Stimulated activated CD4-positive, alpha-beta T cell treated with anti-CD3 and anti-CD28 coated beads, Interleukin-4, amount 100 ng/mL, for 48 hours (primary cell): ENCODE measurements at regions not wholly inside any gene's neighbourhood (a gene's known extent, or its start where the extent isn't known, plus 50 kb on each side); places are given as distances from the start of the nearest gene placed in this dataset.

Experiments used
- DNase-seq, 2 donors: peaks; one replicate each; pipeline ENCODE4 v3.0.0-alpha.2; 2020; ENCODE audit warnings: low read depth in 2 of 2

DNA sequence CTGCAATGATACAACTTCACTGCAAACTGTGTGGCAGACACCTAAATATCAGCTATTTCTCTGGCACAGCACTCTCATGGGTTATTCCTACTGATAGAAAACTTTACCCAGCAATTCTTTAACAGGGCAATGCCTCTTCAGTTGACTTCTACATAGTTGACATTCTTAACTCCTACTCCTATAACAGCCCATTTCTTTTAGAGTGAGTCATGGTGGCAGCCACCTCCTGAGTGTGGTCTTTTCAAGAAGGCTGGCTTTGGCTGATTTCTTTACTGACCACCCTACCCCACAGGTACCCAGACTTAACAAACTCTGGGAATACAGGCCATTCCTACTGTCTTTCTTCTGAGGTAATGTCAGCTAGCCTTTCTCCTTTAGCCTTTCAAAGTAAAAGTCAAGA is 805.8 kb upstream of the ADGRL2 start:
- DNase-seq = no peak

DNA sequence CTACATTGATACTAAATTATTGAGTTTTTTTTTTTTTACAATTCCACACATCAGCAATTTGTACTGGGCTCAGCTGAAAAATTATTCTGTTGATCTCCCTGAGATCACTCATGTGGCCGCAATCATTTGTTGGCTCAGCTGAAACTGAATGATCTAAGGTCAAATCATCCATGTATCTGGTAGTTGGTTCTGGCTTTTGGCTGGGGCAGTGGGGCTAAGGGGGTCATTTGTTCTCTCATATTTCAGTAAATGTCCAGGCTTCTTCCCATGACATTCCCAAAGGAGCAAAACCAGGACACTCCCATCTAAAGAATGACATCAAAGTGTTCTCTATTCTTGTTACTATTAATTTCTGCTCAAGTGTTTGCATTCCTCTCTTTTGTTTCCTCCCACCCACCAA is 806.7 kb upstream of the ADGRL2 start:
- no peak for DNase-seq

DNA sequence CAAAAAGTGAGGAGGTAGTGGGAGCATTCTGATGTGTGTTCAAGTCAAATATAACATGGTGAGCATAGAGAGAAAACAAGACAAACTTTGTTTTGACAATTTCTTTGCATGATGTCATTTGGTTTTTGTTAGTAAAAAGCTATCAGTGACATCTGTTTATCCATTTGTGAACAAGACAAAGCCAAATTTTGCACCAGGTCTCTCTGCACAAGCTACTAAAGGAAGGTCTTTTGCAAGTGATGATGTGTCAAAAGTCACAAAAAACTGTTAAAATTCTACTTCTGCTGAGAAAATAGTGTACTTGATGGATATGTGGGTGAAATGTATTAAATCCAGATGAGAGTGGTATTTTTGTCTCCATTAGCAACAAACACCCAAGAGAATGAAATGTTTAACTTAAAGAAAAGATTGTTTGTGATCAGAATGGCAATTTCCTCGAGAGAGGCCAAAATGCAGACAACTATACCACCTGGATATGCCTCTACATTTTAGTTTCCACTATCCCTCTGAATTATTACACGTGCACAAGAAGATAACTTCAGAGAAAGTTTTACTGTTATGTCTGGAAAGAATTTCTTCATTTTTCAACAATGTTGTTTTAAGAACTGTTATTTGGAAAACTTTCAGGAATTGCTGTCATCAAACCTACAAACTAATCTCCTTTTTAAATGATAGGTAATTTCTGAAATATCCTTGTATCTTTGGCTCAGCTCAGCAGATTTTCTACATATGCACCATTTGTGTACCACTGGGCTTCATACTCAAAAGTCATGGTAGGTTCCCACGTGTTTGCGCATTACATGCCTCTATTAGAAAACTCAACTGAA is 807.4 kb upstream of the ADGRL2 start:
- DNase-seq = no peak

DNA sequence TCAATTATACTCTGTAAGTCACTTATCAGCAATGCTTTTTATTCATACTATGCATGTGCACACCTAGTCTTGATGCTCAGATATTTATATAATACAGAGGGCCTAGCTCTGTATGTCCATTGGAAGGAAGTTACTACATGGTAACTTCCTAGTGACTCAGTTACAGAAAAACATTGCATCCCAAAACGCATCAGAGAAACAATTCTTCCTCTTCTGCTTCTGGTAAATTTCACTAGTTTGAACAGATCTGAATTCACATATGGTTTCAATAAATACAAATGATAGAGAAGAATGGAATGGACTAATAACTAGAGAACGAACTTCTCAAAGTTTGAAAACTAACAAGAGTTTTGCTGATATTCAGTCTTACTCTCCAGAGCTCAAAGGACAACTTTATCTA is 811.3 kb upstream of the ADGRL2 start:
- DNase-seq = no peak

DNA sequence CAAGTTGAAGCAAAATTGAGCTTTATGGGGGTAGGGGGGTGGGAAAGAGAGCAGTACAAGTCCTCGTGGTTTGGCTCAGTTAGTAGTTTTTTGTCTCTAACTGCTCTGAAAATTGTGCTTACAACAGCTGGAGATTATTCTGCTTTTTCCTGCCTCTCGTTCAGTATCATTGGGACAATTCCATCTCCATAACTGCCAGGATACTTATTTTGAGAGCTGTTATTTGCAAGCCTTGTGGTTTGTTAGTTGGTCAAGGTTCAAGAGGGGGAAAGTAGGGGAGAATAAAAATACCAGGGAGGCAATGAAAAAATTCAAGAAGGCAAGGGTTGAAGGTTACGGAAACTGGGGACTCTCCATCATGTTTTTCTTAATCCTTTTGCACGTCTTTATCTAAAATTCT is 811.8 kb upstream of the ADGRL2 start:
- no peak for DNase-seq

DNA sequence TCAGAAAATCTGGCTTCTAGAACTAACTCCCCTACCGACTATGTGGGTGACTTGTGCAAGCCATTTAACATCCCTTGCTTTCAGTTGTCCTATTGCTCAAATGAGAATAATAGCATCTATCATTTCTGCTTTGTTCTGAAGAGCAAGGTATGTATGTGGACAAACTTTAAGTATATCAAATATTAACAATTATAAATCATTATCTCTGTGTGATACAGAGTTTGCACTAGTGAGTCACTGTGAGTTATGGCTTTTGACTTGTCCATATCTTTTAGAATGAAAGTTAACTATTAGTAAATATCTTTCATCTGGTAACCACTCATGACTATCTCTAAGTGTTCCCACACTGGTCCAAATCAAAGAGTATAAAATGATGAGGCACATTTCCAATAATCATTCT is 812.9 kb upstream of the ADGRL2 start:
- DNase-seq = no peak

DNA sequence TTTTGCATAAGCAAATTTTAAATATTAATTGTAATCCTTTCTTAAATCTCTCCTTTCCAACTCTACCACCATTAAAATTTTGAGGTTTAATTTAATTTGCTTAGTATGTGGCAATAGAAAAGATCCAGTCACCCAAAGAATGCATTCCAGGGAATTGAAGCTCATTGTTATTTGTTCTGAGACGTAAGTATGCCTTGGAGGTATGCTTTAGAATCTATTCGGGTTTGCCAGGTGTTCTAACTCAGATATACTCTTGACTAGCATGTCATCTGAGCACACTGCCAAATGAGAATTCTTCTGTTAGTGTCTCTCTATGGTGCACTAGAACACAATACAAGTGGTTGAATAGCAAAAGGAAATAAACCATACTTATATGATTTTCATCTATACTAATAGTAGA is 813.6 kb upstream of the ADGRL2 start:
- no peak for DNase-seq

DNA sequence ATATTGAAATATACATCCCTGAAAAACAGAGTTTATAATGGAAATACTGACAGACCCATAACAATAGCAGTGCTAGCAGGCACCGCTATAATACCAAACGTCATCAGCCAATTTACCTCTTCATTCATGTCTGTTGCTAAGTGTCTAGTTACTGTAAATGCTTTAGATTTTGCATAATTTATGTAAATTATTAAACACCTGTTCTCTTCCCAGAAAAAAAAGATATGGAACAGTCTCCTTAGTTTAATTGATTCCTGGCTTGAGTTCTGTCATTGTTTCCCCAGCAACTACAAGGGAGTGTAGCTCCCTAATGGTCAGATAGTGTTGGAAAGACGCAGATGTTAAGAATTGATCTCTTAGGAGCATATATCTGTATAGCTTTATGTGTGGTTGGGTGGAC is 817.9 kb upstream of the ADGRL2 start:
- DNase-seq = no peak

DNA sequence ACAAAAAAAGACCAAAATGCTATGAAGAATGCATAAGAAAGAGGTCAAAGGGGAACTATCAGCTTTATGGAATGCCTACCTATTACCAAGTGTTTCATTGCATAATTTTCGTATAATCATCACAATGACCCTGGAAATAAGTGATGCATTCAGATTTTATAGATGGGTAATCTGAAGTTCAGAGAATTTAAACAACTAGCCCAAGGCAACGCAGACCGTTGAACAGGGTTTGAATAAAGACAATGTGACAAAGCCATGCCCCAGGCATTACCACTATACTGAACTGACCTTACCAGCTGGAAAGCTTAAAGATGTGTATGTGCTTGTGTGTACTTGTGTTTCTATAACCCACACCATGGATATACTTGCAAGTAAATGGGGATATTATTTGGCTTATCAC is 827.6 kb upstream of the ADGRL2 start:
- DNase-seq = no peak

DNA sequence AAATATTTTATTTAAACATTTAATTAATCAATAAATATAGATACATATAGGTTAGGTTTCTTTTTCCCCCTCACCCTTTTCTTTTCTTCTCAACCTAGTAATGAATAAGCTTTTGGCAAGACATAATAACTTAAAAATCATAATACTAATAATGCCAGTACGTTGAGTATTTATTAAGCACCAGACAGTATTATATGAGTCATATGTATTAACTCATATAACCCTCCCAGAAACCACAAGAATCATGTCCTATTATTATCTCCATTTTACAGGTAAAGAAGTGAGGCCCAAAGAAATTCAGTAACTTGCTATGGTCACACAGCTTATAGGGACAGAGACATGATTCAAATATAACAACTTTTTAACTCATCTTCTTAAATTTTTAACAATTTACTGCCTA is 834.5 kb upstream of the ADGRL2 start:
- DNase-seq = no peak

DNA sequence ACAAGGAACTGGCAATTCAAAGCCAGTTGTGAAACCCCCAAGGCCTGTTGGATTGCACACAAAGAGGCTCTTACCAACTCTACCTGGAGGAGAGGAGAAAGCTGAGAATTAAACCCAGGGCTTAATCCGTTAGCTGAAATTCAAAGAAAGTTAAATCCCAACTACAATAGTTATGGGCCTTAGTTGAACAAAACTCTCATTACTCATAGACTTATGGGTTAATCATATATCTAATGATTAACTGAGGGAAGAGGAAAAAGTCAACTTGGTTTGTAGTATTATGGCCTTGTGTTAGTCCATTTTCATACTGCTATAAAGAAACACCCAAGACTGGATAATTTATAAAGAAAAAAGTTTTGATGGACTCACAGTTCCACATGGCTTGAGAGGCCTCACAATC is 838.2 kb upstream of the ADGRL2 start:
- no peak for DNase-seq

DNA sequence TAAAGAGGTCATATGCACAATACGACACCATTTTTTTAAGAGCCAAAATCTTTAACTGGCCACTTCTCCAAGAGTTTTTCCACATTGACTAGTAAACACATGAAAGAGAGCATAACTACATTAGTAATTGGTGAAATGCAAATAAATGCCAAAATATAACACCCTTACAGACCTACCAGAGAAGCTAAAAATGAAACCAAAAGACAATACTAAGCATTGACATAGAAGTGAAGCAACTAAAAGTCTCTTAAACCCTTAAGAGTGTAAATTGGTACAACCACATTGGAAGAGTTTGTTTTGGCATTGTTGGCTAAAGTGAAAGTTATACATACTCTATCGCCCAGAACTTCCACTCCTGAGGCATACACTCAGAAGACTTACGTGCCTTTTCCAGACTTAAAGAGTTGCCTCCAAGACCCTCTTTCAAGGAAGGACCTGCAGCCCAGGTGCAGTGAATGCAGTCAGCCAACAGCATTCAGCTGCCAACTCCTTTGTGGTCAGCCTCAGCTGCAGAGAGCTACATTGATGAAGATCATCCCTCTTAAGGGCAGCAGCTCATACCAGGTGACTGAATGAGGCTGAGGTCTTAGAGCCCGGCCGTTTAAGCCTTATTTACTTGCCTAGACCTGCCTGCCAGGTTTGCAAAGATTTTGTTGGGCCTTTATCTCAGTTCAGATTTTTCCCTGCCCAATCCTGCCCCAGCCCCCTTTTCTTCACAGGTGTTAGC is 839.1 kb upstream of the ADGRL2 start:
- no peak for DNase-seq

DNA sequence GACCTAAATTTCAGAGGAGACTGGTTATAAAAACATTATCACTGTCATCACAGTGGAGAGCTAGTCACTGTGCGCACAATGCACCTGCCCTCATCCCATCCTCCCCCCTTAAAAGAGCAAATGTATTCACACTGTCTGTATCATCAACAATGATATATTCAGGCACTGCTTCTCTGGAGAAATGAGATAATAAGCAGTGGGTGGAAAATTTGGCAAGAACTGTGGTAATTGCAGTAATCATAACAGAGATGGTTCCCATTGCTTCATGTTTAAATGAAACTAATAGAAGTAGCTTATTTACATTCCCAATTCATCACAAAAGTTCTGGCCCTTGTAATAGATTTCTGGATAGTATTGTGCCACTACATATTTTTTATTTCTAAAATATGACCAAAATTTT is 867.4 kb upstream of the ADGRL2 start:
- DNase-seq = no peak

DNA sequence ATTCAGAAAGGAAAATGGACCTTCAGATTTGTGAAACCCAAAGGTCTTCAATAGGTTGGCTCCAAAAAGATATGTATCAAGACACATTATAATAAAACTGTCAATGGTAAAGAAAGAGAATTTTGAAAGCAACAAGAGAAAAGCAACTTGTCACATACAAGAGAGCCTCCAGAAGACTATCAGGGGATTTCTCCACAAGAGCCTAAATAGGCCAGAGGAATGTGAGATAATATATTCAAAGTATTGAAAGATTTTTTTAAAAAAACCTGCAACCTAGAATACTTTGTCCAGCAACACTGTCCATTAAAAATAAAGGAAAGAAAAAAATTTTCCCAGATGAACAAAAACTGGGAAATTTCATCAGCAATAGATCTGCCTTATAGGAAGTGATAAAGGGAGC is 869.6 kb upstream of the ADGRL2 start:
- no peak for DNase-seq

DNA sequence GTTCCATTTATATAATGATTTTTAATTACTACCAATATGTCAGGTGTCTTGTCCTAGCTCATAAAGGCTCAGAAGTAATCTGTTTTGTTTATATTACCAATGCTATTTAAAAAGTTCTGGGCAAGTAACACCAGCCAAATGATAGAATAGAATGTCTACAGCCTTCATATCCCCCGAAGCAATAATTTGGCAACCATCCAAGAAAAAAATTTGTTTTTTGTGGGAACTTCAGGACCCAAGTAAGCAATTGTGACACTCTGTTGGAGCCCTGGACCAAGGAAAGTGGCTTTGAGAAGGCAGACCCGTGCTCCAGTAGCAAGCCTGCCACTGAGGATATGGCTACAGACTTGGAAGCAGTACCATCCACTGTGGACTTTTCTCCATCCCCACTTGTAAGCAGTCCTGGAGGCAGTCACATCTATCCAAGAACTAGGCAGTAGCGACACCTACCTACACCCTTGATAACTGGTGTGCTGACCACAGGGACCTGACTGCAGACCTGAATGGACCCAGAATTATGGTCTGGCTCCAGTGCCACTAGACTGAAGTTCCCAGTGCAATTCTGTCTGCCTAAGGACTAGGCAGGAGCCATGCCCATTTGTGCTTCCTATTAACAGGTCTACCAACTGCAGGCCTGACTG is 870.7 kb upstream of the ADGRL2 start:
- DNase-seq = no peak

DNA sequence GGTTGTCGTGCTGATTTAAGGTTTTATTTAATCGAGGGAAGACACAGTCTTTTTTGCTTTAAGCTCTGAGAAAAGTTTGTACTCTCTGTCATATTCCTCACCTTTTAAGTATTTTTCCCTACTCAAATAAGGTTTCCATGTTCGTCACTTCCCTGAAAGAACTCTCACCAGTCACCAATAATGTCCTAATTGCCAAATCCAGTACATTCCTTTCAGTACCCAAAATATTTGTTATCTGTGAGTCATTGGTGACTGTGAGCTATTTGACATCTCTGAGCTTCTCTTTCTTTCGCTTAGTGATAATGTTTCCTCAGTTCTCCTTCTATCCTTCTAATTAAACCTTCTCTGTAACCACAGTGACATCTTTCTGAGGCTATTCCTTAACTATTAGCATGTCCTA is 874.2 kb upstream of the ADGRL2 start:
- DNase-seq = no peak

DNA sequence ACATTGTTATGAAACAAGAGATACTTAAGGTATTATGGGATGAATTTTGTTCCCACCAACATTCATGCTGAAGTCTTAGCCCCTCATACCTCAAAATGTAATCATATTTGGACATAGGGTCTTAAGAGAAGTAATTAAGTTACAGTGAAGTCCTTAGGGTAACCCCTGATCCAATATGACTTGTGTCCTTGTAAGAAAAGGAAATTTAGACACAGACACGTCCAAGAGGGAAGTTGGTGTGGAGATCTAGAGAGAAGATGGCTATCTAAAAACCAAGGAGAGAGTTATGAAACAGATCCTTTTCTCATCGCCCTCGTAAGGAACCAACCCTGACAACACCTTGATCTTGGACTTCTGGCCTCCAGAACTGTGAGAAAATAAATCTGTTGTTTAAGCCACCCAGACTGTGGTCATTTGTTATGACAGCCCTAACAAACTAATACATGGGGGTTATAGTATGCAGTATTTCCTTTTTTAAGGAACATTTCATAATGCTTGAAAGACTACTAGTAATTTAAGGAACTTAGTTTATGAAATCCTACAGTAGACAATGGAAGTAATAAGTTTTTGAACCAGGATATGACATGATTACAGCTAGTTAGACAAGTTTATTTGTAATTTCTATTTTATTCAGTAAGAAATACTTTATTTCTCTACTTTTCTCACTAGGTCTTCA is 875.5 kb upstream of the ADGRL2 start:
- no peak for DNase-seq

DNA sequence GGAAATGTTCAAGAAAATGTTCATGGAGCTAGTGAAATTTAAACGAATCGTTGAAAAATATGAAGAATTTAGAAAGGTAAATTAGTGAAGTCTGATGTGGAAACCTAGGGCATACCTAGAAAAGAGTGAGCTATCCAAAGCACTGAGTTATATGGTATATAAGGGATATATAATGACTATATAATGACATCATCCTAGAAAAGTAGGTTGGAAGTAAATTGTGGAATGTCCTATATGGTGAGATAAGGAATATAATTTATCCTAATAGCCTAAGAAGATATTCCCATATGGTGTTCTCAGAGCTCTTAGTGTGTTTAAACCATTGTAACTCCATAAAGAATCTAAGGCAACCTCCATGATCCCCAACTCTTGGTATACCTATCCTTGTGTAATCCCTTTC is 876.4 kb upstream of the ADGRL2 start:
- no peak for DNase-seq

DNA sequence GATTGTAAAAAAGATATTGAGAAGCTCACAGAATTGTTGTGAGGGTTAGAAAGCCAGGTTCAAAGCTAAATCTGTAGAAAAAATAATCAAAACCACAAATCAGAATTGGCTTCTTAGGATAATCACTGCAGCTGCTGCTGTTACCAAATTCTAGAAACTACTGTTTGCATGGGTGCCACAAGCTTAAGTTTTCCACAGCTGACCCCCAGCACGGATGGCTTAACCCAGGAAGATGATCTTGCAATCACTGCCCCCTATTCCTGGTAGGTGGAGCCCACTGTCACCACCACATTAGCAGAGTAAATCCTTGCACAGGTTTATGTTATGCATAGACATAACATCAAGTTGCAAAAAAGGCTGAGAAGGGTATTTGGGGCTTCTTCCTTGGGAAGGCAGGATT is 877.8 kb upstream of the ADGRL2 start:
- DNase-seq = no peak

DNA sequence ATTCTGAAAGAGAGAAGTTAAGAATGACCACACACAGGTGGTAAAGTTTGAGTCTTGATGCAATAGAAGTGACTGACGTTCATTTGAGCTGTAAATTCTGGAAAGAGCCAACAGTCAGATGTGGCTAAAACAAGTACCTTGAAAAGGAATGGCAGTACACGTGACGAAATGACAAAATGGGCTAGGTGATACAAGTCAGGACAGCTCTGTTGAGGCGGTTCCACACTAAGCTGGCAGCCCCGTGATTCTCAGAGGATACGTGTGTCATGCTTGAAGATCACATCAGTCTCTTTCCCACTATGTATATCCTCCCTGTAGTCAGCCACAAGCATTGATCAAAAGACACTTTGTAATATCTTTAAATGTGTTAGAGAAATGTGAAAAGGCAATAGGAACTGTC is 881.3 kb upstream of the ADGRL2 start:
- no peak for DNase-seq

DNA sequence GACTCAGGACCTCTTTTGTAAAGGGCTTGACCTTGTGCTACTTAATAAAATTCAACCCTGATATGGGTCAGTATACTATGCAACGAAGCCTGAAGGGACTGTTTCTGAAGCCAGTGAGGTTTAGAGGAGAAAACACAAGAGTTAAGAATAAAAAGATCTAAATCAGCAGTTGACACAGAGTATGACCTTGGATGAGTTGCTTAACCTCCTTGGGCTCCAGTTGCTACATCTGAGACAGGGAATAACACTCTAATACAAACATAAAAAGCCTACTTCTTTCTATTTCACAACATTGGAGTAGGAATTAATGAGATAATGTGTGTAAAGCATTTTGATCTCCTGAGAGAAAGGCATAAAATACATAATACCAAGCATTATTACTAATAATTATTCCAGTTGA is 882.4 kb upstream of the ADGRL2 start:
- no peak for DNase-seq

DNA sequence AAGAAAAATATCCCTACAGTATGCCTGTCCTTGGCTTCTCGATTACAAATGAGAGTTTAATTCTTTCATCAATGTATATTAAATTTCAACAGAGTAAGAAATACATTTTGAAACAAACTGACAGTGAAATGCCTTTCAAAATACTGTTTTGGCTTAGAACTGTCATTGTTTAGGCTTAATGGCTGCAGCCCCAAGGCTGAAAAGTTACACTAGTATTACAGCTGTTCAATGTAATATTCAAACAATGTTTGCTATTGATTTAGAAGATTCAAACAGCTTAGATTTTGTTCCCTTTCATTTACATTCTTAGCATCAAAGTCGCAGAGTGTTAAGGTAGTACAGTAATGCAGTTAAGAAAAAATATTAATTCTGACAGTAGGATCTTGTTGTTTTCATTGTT is 882.9 kb upstream of the ADGRL2 start:
- DNase-seq = no peak

DNA sequence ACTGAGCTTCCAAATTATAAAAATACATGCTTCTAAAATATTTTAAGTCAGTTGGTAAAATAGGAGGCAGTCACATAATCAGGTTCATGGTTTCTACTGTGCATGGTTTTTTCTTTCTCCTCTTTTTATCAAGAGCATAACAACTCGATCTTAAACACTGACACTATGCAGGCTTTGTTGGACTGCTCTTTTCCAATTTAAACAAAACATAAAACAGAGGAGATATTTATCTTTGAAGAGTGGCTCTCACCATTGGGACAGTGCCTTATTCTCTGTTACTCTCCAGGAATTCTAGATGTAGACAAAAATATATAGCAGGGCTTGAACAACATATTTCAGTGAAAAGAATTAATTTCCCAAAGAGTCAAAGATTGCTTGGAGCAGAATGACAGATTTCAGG is 883.5 kb upstream of the ADGRL2 start:
- no peak for DNase-seq
